ENCODE measurements at regions not wholly inside any gene's neighbourhood (a gene's known extent, or its start where the extent isn't known, plus 50 kb on each side); places are given as distances from the start of the nearest gene placed in this dataset.

GRCh38 chr6:22658934-22659333, 89.6 kb downstream of the HDGFL1 start (continued):
- no peak for TF ChIP-seq SIN3A (IDR thresholded peaks at IDR 0.05; ENCODE audit: low read depth)

GRCh38 chr6:22664968-22665367, 95.6 kb downstream of the HDGFL1 start:
- H4K20me1 ChIP-seq (ENCODE audit: insufficient read depth), result no peaks in the 10 kb centered on the region
- no peaks in the 10 kb centered on the region for H3K9me2 ChIP-seq (ENCODE audit: insufficient read depth)
- ChIA-PET POLR2A (interaction anchor here (0.6 kb wide), 1 partner anchor 1729 kb away, joined by 3 read pairs; no protein-coding TSS in a partner anchor), CTCF (no interaction called here), RAD21 (ENCODE audit: low non-redundant PET in 1 of 2, low total read pairs in 2 of 2, uncharacterized antibody in 2 of 2, unreplicated experiment in 2 of 2) (no interaction called here)
- no peak overlapping the region for H2AFZ ChIP-seq (ENCODE audit: low read depth, low read length, poor library complexity, severe bottlenecking)
- no peaks in the 10 kb centered on the region for H3K36me3 ChIP-seq (ENCODE audit: control insufficient read depth in 1 of 2, insufficient read depth in 2 of 2, low read length in 2 of 2)
- no peak for DNase-seq (ENCODE audit: low read depth, low spot score)
- no TSS peak for BruUV-seq (replicated peaks)
- no peak overlapping the region for H3K4me2 ChIP-seq (ENCODE audit: low read length)
- H3K27me3 ChIP-seq (ENCODE audit: insufficient read depth, low read length), result no peaks in the 10 kb centered on the region
- H3K4me1 ChIP-seq (ENCODE audit: control insufficient read depth in 1 of 2, insufficient read depth in 2 of 2, low read length in 2 of 2), result no peaks in the 10 kb centered on the region
- peaks cover 0 to 3% of the 10 kb centered on the region in 2 experiments; a peak in 1 of 4 replicates for H3K9me3 ChIP-seq (ENCODE audit: control insufficient read depth in 1 of 2, insufficient read depth in 1 of 2, low read depth in 1 of 2, low read length in 2 of 2)
- TF ChIP-seq EZH2 (IDR thresholded peaks at IDR 0.05) (no peak), ZFX (IDR thresholded peaks at IDR 0.05) (no peak), RAD21 (IDR thresholded peaks at IDR 0.05; ENCODE audit: low read depth) (no peak), POLR2A (IDR thresholded peaks at IDR 0.05; ENCODE audit: borderline replicate concordance, extremely low read depth, insufficient read depth, insufficient read length) (no peak), CEBPB (IDR thresholded peaks at IDR 0.05; ENCODE audit: low read depth) (no peak), YY1 (IDR thresholded peaks at IDR 0.05; ENCODE audit: extremely low read depth, insufficient replicate concordance, low read depth, low read length) (no peak)
- ATAC-seq, result no peak
- no peak overlapping the region for H3K9ac ChIP-seq (ENCODE audit: low read length)
- no peak overlapping the region for H3K27ac ChIP-seq (ENCODE audit: low read depth, low read length)
- no peak overlapping the region for H3K4me3 ChIP-seq (replicated peaks in 1 of 2; ENCODE audit: low read depth in 1 of 2, low read length in 2 of 2)
- intact Hi-C loops (cut with micrococcal nuclease), result no loop called here
- H3K79me2 ChIP-seq (ENCODE audit: insufficient read depth, low read length), result no peaks in the 10 kb centered on the region

- Histone ChIP-seq H3K79me2 (ENCODE audit: insufficient read depth, low read length) (no peaks in the 10 kb centered on the region), H3K4me1 (ENCODE audit: control insufficient read depth in 1 of 2, insufficient read depth in 2 of 2, low read length in 2 of 2) (no peaks in the 10 kb centered on the region), H3K9me2 (ENCODE audit: insufficient read depth) (no peaks in the 10 kb centered on the region), H3K9me3 (ENCODE audit: control insufficient read depth in 1 of 2, insufficient read depth in 1 of 2, low read depth in 1 of 2, low read length in 2 of 2) (peaks cover 0 to 3% of the 10 kb centered on the region in 2 experiments; a peak in 1 of 4 replicates), H3K9ac (ENCODE audit: low read length) (no peak overlapping the region), H2AFZ (ENCODE audit: low read depth, low read length, poor library complexity, severe bottlenecking) (no peak overlapping the region), H3K4me3 (replicated peaks in 1 of 2; ENCODE audit: low read depth in 1 of 2, low read length in 2 of 2) (no peak overlapping the region), H3K36me3 (ENCODE audit: control insufficient read depth in 1 of 2, insufficient read depth in 2 of 2, low read length in 2 of 2) (no peaks in the 10 kb centered on the region), H3K27me3 (ENCODE audit: insufficient read depth, low read length) (no peaks in the 10 kb centered on the region), H3K27ac (ENCODE audit: low read depth, low read length) (no peak overlapping the region), H3K4me2 (ENCODE audit: low read length) (no peak overlapping the region), H4K20me1 (ENCODE audit: insufficient read depth) (no peaks in the 10 kb centered on the region)
- DNase-seq (ENCODE audit: low read depth, low spot score), result no peak
- no peak for ATAC-seq
- no TSS peak for BruUV-seq (replicated peaks)
- CTCF ChIA-PET, result no interaction called here
- POLR2A ChIA-PET, result no interaction called here
- intact Hi-C loops (cut with micrococcal nuclease), result no loop called here
- RAD21 ChIA-PET (ENCODE audit: low non-redundant PET in 1 of 2, low total read pairs in 2 of 2, uncharacterized antibody in 2 of 2, unreplicated experiment in 2 of 2), result no interaction called here
- TF ChIP-seq CBX3 (IDR thresholded peaks at IDR 0.05; ENCODE audit: low read depth) (no peak), ZBTB33 (IDR thresholded peaks at IDR 0.05; ENCODE audit: extremely low read depth, insufficient replicate concordance, low read length) (no peak), POLR2AphosphoS5 (IDR thresholded peaks at IDR 0.05; ENCODE audit: low read depth, low read length) (no peak), RAD21 (IDR thresholded peaks at IDR 0.05; ENCODE audit: low read depth) (no peak), YY1 (IDR thresholded peaks at IDR 0.05; ENCODE audit: extremely low read depth, insufficient replicate concordance, low read depth, low read length) (no peak), EGR1 (IDR thresholded peaks at IDR 0.05; ENCODE audit: low read depth) (no peak), SIN3A (IDR thresholded peaks at IDR 0.05; ENCODE audit: low read depth) (no peak), FOSL1 (IDR thresholded peaks at IDR 0.05; ENCODE audit: low read depth) (no peak), CTCF (IDR thresholded peaks at IDR 0.05 in 2 of 3, conservative IDR thresholded peaks at IDR 0.05 in 1 of 3; ENCODE audit: borderline replicate concordance in 1 of 3, insufficient read depth in 1 of 3, low read depth in 2 of 3, low read length in 2 of 3) (no peak), SRF (IDR thresholded peaks at IDR 0.05; ENCODE audit: low read depth) (no peak), SP1 (IDR thresholded peaks at IDR 0.05; ENCODE audit: low read depth) (no peak), ELF1 (IDR thresholded peaks at IDR 0.05; ENCODE audit: borderline replicate concordance, low read depth) (no peak), CEBPB (IDR thresholded peaks at IDR 0.05; ENCODE audit: low read depth) (no peak), TCF7L2 (IDR thresholded peaks at IDR 0.05; ENCODE audit: borderline replicate concordance, extremely low read depth, insufficient read depth, insufficient read length) (no peak)
Measured at GRCh38 chr6:22666021-22666420, 96.7 kb downstream of the HDGFL1 start.
